ENCODE measurements at regions not wholly inside any gene's neighbourhood (a gene's known extent, or its start where the extent isn't known, plus 50 kb on each side); places are given as distances from the start of the nearest gene placed in this dataset.

GRCh38 chr9:90058182-90058763 lies 453.5 kb downstream of the GADD45G start:
- peaks cover 8% of the 10 kb centered on the region; the same call in 2 of the 3 replicates for H3K36me3 Mint-ChIP-seq (ENCODE audit: low read depth)
- peaks cover 1% of the 10 kb centered on the region for H3K27me3 Mint-ChIP-seq (ENCODE audit: insufficient read depth, low read depth, poor library complexity)
- H3K9me3 Mint-ChIP-seq: peaks cover 15% of the 10 kb centered on the region
- no peaks in the 10 kb centered on the region for H3K36me3 ChIP-seq (ENCODE audit: insufficient read depth)
- 0 out of 2 replicates have a peak, but pooled peaks cover 6% of the 10 kb centered on the region for H3K4me1 ChIP-seq (ENCODE audit: insufficient read depth)
- no peaks in the 10 kb centered on the region for H3K79me2 ChIP-seq (replicated peaks; ENCODE audit: insufficient read depth)
- no peaks in the 10 kb centered on the region for H3F3A ChIP-seq (replicated peaks; ENCODE audit: low read depth)
- no peak overlapping the region for H3K27ac Mint-ChIP-seq
- no peak overlapping the region for H3K4me3 Mint-ChIP-seq
- H2AFZ ChIP-seq: no peak overlapping the region
- 0 out of 2 replicates have a peak, but pooled peaks cover 4% of the 10 kb centered on the region for H3K9me2 ChIP-seq (ENCODE audit: insufficient read depth)
- TF ChIP-seq ETS1 (IDR thresholded peaks at IDR 0.05): no peak
- no peak for TF ChIP-seq ZNF114 (CRISPR knock-in tag; IDR thresholded peaks at IDR 0.05)
- TF ChIP-seq REST (IDR thresholded peaks at IDR 0.05; ENCODE audit: unreplicated experiment): no peak
- no peak for TF ChIP-seq JUNB (IDR thresholded peaks at IDR 0.05; ENCODE audit: unreplicated experiment)
- TF ChIP-seq ZNF462 (CRISPR knock-in tag; IDR thresholded peaks at IDR 0.05): no peak
- no peak for TF ChIP-seq ZNF331 (CRISPR knock-in tag; IDR thresholded peaks at IDR 0.05; ENCODE audit: low read depth)
- no peak for TF ChIP-seq EZH2 (IDR thresholded peaks at IDR 0.05; ENCODE audit: low read depth, unreplicated experiment)
- no peak for TF ChIP-seq CTCF (conservative IDR thresholded peaks at IDR 0.05; ENCODE audit: low read depth in 2 of 2)
- TF ChIP-seq STAT1 (IDR thresholded peaks at IDR 0.05; ENCODE audit: unreplicated experiment): no peak
- TF ChIP-seq EZH2phosphoT487 (IDR thresholded peaks at IDR 0.05; ENCODE audit: unreplicated experiment): no peak
- TF ChIP-seq POLR2AphosphoS5 (IDR thresholded peaks at IDR 0.05; ENCODE audit: low read depth): no peak
- no peak for TF ChIP-seq NANOG (IDR thresholded peaks at IDR 0.05; ENCODE audit: borderline replicate concordance)
- TF ChIP-seq CREB1 (CRISPR knock-in tag; IDR thresholded peaks at IDR 0.05; ENCODE audit: low read depth): no peak
- no peak overlapping the region for H3K4me3 ChIP-seq
- H3K4me1 Mint-ChIP-seq: peaks cover 10% of the 10 kb centered on the region
- DNase-seq (ENCODE audit: low spot score) (no peak), ATAC-seq (no peak)
- H3K27me3 ChIP-seq (ENCODE audit: insufficient read depth): no peaks in the 10 kb centered on the region
- no peak overlapping the region for H3K4me2 ChIP-seq
- no peaks in the 10 kb centered on the region for H4K20me1 ChIP-seq (replicated peaks; ENCODE audit: insufficient read depth)
- H3K27ac ChIP-seq (ENCODE audit: low read depth): no peak overlapping the region

Data from GM23338 (cell line).